Ascending aorta (tissue), 2 donors: ENCODE measurements at regions not wholly inside any gene's neighbourhood (a gene's known extent, or its start where the extent isn't known, plus 50 kb on each side); places are given as distances from the start of the nearest gene placed in this dataset.

Experiments used
- DNase-seq, 2 donors: peaks; one replicate each; pipeline ENCODE4 v3.0.0-alpha.2; 2019; ENCODE audit warnings: low spot score in 2 of 2
- H3K27ac ChIP-seq, 2 donors: fragments of 200-600 bp; sonication (generic); one replicate each; pipeline ENCODE4 v1.5.1; 2016 to 2017; ENCODE audit warnings: mild to moderate bottlenecking in 1 of 2
- H3K27me3 ChIP-seq: fragments of 200-600 bp; sonication (generic); one replicate; pipeline ENCODE4 v1.5.1; 2017
- H3K36me3 ChIP-seq, 2 donors: fragments of 200-600 bp; sonication (generic); one replicate each; pipeline ENCODE4 v1.5.1; 2016
- H3K4me1 ChIP-seq, 2 donors: fragments of 200-600 bp; sonication (generic); one replicate each; pipeline ENCODE4 v1.5.1; 2016 to 2017; ENCODE audit warnings: mild to moderate bottlenecking in 1 of 2
- H3K4me3 ChIP-seq, 2 donors: fragments of 200-600 bp; sonication (generic); one replicate each; pipeline ENCODE4 v1.5.1; 2016 to 2017; ENCODE audit warnings: mild to moderate bottlenecking in 1 of 2
- H3K9me3 ChIP-seq, 2 donors: fragments of 200-600 bp; sonication (generic); one replicate each; pipeline ENCODE4 v1.5.1; 2016
- intact Hi-C: fragments of 100-400 bp; cut with DNase I; formaldehyde crosslinking; loops from one replicate; pipeline ENCODE4 v1.15.1; 2023
- TF ChIP-seq, protein P1 (sequence below), 3 experiments: fragments of 200-600 bp in 2 of 3; fragments of 450-650 bp in 1 of 3; sonication (generic) in 2 of 3; IDR thresholded peaks; one replicate each; pipeline ENCODE4 v1.5.1; 2016 to 2019; ENCODE audit warnings: antibody characterized with exemption in 3 of 3, mild to moderate bottlenecking in 1 of 3, moderate library complexity in 1 of 3

DNA sequence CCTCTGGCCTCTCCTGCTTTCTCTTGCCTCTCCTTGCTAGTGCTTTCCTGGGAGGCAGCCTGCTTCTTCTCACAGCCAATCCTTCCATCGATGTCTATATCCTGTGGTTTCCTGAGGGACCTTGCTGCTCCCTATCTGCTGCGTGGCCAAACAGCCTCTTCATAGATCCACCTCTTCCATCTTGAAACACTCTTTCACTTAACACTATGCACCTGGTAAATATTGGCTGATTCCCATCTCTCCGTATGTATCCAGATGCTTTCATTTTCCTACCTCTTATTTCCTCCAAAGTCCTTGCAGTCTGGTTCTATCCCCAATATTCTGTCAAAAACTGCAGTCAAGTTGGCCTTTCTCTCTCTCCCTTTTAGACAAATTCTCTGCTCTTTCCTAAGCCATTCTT, 205.2 kb upstream of the CFAP20DC start:
- intact Hi-C loops = no loop called here
- TF ChIP-seq, protein P1, sequence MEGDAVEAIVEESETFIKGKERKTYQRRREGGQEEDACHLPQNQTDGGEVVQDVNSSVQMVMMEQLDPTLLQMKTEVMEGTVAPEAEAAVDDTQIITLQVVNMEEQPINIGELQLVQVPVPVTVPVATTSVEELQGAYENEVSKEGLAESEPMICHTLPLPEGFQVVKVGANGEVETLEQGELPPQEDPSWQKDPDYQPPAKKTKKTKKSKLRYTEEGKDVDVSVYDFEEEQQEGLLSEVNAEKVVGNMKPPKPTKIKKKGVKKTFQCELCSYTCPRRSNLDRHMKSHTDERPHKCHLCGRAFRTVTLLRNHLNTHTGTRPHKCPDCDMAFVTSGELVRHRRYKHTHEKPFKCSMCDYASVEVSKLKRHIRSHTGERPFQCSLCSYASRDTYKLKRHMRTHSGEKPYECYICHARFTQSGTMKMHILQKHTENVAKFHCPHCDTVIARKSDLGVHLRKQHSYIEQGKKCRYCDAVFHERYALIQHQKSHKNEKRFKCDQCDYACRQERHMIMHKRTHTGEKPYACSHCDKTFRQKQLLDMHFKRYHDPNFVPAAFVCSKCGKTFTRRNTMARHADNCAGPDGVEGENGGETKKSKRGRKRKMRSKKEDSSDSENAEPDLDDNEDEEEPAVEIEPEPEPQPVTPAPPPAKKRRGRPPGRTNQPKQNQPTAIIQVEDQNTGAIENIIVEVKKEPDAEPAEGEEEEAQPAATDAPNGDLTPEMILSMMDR (IDR thresholded peaks at IDR 0.05) = no peak

GRCh38 chr3:59254433-59254832, 204.6 kb upstream of the CFAP20DC start:
- Histone ChIP-seq H3K4me3 (no peak overlapping the region), H3K9me3 (no peaks in the 10 kb centered on the region), H3K27me3 (no peaks in the 10 kb centered on the region), H3K4me1 (no peaks in the 10 kb centered on the region), H3K36me3 (no peaks in the 10 kb centered on the region), H3K27ac (no peak overlapping the region)
- intact Hi-C loops = no loop called here
- no peak for DNase-seq
- TF ChIP-seq, protein P1 (IDR thresholded peaks at IDR 0.05) = no peak

More for the DNA sequence above, 205.2 kb upstream of the CFAP20DC start:
- no peak for DNase-seq
- no peaks in the 10 kb centered on the region for H3K4me1 ChIP-seq
- H3K36me3 ChIP-seq = no peaks in the 10 kb centered on the region
- H3K27me3 ChIP-seq = no peaks in the 10 kb centered on the region
- H3K4me3 ChIP-seq = no peak overlapping the region
- H3K27ac ChIP-seq = no peak overlapping the region
- H3K9me3 ChIP-seq = no peaks in the 10 kb centered on the region

- no peaks in the 10 kb centered on the region for H3K27me3 ChIP-seq
- TF ChIP-seq, protein P1 (IDR thresholded peaks at IDR 0.05) = no peak
These were observed 203.7 kb upstream of the CFAP20DC start for GRCh38 chr3:59253523-59253922.

DNA sequence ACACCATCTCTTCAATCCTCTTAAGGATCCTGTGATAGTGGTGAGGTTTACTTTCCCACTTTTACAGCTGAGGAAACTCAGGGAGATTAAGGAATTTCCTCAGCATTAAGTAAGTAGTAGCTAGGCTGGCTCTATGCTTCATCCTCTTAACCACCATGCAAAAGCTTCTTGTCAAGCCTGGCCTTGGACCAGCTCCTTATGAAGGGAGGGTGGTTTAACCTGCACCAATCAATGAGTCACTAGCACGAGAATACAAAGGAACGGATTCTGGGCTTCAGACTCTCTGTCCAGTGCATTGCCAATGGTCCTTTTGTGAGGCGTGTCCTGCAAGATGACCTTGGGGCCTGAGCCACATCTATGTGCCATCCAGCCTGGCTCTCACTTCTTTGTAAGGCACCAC, 202.0 kb upstream of the CFAP20DC start:
- no peak overlapping the region for H3K4me3 ChIP-seq
- no peaks in the 10 kb centered on the region for H3K4me1 ChIP-seq
- no peaks in the 10 kb centered on the region for H3K36me3 ChIP-seq
- intact Hi-C loops = no loop called here
- no peak overlapping the region for H3K27ac ChIP-seq
- no peak for DNase-seq
- TF ChIP-seq, protein P1 (IDR thresholded peaks at IDR 0.05) = no peak
- H3K27me3 ChIP-seq = no peaks in the 10 kb centered on the region
- no peaks in the 10 kb centered on the region for H3K9me3 ChIP-seq

More at GRCh38 chr3:59253523-59253922, 203.7 kb upstream of the CFAP20DC start:
- no peak overlapping the region for H3K27ac ChIP-seq
- no peak for DNase-seq
- H3K36me3 ChIP-seq = no peaks in the 10 kb centered on the region
- no peaks in the 10 kb centered on the region for H3K9me3 ChIP-seq
- no peaks in the 10 kb centered on the region for H3K4me1 ChIP-seq
- intact Hi-C loops = no loop called here
- no peak overlapping the region for H3K4me3 ChIP-seq

DNA sequence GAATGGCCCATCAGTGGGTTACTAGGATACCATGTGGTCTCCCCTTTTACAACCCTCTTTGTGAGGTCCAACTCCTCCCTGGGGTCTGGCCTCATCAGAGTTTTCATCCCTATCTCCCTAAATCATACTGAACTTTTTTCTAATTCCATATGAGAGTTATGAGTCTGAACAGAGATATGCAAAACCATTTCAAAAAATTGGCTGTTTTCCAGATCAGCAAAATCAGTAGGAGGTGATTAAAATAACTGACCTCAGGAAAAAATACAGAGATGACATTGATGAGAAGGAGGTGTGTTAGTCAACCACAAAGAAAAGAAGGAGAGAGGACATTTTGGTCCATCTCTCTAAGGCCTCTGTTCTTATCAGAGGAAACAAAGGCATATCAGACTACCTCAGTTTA, 200.8 kb upstream of the CFAP20DC start:
- H3K4me1 ChIP-seq = no peaks in the 10 kb centered on the region
- intact Hi-C loops = no loop called here
- H3K4me3 ChIP-seq = no peak overlapping the region
- no peaks in the 10 kb centered on the region for H3K27me3 ChIP-seq
- TF ChIP-seq, protein P1 (IDR thresholded peaks at IDR 0.05) = no peak
- no peak overlapping the region for H3K27ac ChIP-seq
- H3K9me3 ChIP-seq = no peaks in the 10 kb centered on the region
- no peaks in the 10 kb centered on the region for H3K36me3 ChIP-seq
- no peak for DNase-seq

DNA sequence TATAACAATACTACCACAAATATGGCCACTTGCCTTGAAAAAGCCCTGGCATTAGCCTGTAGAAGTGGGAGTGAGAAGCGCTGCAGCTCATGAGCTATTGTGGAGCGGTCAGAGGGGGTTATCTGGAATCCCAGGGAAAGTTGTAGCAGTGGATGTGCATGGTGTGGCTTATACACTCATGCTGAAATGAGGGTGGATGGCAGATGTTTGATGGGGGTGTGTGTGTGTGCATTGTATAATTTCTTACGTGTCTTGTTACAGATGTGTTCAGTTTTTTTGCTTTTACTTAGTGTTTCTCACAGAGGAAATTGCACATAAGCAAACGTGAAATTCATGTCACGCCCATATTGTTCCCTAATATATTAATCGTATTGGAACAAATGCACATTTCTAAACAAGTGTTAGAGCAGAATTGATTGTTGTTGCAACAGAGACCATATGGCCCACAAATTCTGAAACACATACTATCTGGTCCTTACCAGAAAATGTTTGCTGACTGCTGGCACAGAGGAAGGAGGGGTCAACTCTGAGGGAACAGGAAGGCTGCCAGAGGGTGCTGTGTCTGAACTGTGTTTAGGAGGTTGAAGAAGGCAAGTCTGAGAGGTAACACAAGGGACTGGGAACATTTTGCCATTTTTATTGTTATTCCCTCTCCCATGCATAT, 200.0 kb upstream of the CFAP20DC start:
- H3K27me3 ChIP-seq = no peaks in the 10 kb centered on the region
- DNase-seq = no peak
- intact Hi-C loops = no loop called here
- no peak overlapping the region for H3K4me3 ChIP-seq
- no peak overlapping the region for H3K27ac ChIP-seq
- H3K36me3 ChIP-seq = no peaks in the 10 kb centered on the region
- no peaks in the 10 kb centered on the region for H3K4me1 ChIP-seq
- TF ChIP-seq, protein P1 (IDR thresholded peaks at IDR 0.05) = no peak
- no peaks in the 10 kb centered on the region for H3K9me3 ChIP-seq
